NCI-H2196 treated with DMSO at 0.1 percent for 48 hours (cell line): ENCODE measurements at regions not wholly inside any gene's neighbourhood (a gene's known extent, or its start where the extent isn't known, plus 50 kb on each side); places are given as distances from the start of the nearest gene placed in this dataset.

Source experiments
- DNase-seq: peaks from one replicate; lab custom pipeline; 2025; ENCODE audit not compliant: unreplicated experiment; lab: John Stamatoyannopoulos, UW

- DNase-seq: no peak
Observed at GRCh38 chr21:17903929-17904639, 84.9 kb upstream of the C21orf91 start.

DNA sequence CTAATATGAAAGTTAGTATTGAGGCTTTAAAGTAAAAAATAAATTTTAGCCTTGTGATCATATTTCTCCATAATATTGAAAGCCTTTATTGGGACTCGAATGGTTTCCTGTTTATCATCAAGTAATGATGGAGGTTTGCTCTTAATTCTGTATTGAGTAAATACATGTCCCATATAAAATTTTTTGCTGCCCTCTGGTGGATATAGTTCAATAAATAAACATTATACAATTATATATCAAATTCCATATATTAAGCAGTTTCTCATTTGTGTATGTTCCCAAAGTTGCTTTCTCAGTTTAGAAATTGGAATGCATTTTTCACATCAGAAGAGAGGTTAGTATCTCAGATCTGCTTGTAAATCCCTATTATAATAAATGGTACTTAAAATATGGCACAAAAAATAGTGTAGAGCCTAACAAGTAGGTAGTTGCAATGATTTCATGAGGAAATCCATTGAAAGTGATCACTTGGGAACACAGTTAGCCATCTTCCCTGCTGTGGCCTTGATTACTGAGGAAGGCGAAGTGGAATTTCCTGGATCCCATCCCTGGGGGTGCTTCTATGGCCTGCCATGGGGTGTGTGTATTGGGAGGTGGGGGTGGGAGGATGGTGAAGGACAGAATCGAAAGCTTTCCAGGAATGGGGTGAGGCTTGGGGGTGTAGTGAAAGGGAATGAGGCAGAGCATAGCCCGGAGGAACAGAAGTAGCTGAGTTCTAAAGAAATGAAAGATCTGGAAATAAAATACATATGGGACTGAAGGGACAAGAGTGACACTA, 84.1 kb upstream of the C21orf91 start:
- DNase-seq: no peak

GRCh38 chr21:17901458-17902079, 82.4 kb upstream of the C21orf91 start:
- no peak for DNase-seq

- DNase-seq: no peak
Observed at GRCh38 chr21:17900990-17901385, 81.8 kb upstream of the C21orf91 start.

DNA sequence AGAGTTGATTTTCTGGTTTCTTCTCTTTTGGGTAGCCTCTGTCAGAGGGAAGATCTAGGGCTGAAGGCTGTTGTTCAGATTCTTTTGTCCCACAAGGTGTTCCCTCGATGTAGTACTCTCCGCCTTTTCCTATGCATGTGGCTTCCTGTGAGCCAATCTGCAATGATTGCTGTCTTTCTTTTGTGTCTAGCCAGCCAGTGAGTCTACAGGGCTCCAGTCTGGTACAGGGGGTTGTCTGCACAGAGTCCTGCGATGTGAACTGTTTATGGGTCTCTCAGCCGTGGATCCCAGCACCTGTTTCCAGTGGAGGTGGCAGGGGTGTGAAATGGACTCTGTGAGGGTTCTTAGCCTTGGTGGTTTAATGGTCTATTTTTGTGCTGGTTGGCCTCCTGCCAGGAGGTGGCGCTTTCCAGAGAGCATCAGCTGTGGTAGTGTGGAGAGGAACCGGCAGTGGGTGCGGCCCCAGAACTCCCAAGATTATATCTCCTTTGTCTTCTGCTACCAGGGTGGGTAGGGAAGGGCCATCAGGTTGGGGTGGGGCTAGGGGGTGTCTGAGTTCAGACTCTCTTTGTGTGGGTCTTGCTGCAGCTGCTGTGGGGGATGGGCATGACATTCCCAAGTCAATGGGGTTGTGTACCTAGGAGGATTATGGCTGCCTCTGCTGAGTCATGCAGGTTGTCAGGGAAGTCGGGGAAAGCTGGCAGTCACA, 81.3 kb upstream of the C21orf91 start:
- no peak for DNase-seq

GRCh38 chr21:17889171-17889570, 70.0 kb upstream of the C21orf91 start:
- no peak for DNase-seq

DNA sequence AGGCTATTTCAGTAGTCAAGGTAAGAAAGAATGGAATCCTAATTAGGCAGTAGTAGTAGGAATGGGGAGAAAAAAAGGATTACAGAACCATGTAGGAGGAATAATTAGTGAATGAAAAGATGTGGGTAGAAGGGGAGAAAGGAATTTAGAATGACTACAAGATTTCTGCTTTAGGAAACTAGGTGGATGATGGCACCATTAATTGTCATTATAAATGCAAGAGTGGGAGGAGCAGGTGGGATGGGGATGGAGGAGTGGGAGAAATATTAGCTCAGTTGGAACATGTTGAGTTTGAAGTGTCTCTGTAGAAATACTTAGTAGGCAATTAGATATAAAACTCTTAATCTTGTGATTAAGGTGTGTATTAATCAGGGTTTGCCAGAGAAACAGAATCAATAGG, 50.0 kb upstream of the C21orf91 start:
- DNase-seq: no peak
